ENCODE measurements at regions not wholly inside any gene's neighbourhood (a gene's known extent, or its start where the extent isn't known, plus 50 kb on each side); places are given as distances from the start of the nearest gene placed in this dataset.
"Not testable (repeated sequence)": the region's sequence is repeated elsewhere in the genome, so short reads cannot be mapped to it uniquely, and the experiment has no call there.

- no CpG with 5 or more reads among the region's 1 CpG for WGBS, 2 donors
- H3K9me3 ChIP-seq; intact Hi-C loops (cut with DNase I); H3K27ac ChIP-seq; H3K36me3 ChIP-seq; H3K4me1 ChIP-seq; DNase-seq; H3K4me3 ChIP-seq; H3K27me3 ChIP-seq: not testable (repeated sequence)
Observed at GRCh38 chr21:6363591-6363990, 4157.8 kb upstream of the TPTE start.

GRCh38 chr21:6368824-6369223 is 4152.6 kb upstream of the TPTE start:
- Histone ChIP-seq H3K27ac (peak overlapping the region; percentile 39 to 81 (median 76)), H3K4me3 (peak overlapping the region in 2 of 4 donors; percentile 26 to 50)
- DNase-seq; H3K9me3 ChIP-seq; H3K36me3 ChIP-seq; H3K27me3 ChIP-seq; intact Hi-C loops (cut with DNase I); H3K4me1 ChIP-seq: not testable (repeated sequence)
- WGBS, 2 donors = 11 to 14% methylated on average over 2 to 3 of the region's 7 CpGs

DNA sequence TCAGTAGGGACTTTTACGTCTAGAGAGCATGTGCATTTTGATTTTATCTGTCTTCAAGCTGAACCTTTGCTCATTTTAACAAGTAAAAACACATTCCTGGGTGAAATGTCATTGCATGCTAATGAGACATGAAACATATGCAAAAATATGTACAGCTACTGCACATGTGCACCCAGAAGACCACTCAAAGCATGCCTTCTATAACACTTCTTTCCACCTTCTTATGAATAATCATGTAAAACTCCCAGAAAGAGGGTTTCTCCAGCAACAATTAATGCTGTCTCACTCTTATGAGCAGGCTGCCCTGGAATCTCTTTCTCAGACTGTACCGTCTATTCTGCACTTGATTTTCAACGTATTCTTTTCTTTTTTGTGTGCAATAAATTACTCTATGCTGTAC is 4148.1 kb upstream of the TPTE start:
- DNase-seq; H3K4me1 ChIP-seq; intact Hi-C loops (cut with DNase I): not testable (repeated sequence)

GRCh38 chr21:6374232-6374631 is 4147.2 kb upstream of the TPTE start:
- TF ChIP-seq CTCF (IDR thresholded peaks at IDR 0.05) = peak in 2 of 6 experiments; percentile 14

More for the DNA sequence above, 4148.1 kb upstream of the TPTE start:
- WGBS, 2 donors = no CpG with 5 or more reads among the region's 3 CpGs
- H3K9me3 ChIP-seq, H3K27ac ChIP-seq, H3K36me3 ChIP-seq: not testable (repeated sequence)
- Histone ChIP-seq H3K27me3 (peaks cover 0 to 11% (median 0%) of the 10 kb centered on the region in 4 donors), H3K4me3 (peak overlapping the region in 1 of 4 donors; percentile 40)

DNA sequence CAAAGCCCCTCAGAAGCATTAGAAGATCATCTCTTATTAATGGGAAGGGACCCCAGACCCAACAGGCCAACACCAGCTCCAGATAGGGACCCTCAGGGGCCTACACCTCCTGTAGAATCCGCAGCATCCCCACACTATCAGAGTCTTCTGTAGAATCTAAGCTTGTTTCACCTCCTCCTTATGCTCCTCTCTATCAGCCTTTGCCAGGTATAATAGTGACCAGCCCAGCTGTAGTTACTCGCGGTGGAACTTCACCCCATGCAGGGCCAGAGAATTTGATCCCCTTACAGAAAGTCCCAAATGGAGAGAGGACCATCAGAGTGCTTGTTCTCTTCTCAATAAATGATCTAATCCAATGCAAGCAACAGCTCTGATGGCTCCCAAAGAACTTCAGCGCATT is 4146.5 kb upstream of the TPTE start:
- H3K9me3 ChIP-seq; DNase-seq; intact Hi-C loops (cut with DNase I); H3K4me1 ChIP-seq; H3K36me3 ChIP-seq; H3K4me3 ChIP-seq; H3K27ac ChIP-seq: not testable (repeated sequence)
- 80 to 81% methylated on average over 4 of the region's 4 CpGs for WGBS, 2 donors
- peaks cover 0 to 11% (median 0%) of the 10 kb centered on the region in 4 donors for H3K27me3 ChIP-seq

More at GRCh38 chr21:6374232-6374631, 4147.2 kb upstream of the TPTE start:
- H3K9me3 ChIP-seq; H3K4me1 ChIP-seq; intact Hi-C loops (cut with DNase I); H3K36me3 ChIP-seq; H3K4me3 ChIP-seq; DNase-seq; H3K27ac ChIP-seq: not testable (repeated sequence)
- peaks cover 0 to 11% (median 0%) of the 10 kb centered on the region in 4 donors for H3K27me3 ChIP-seq
- WGBS, 2 donors = 19 to 25% methylated on average over 9 to 12 of the region's 12 CpGs

- H3K4me3 ChIP-seq; H3K4me1 ChIP-seq; DNase-seq; H3K36me3 ChIP-seq; intact Hi-C loops (cut with DNase I); H3K9me3 ChIP-seq; H3K27ac ChIP-seq: not testable (repeated sequence)
- peaks cover 0 to 11% (median 0%) of the 10 kb centered on the region in 4 donors for H3K27me3 ChIP-seq
- 65 to 70% methylated on average over 2 to 4 of the region's 5 CpGs for WGBS, 2 donors
Observed at GRCh38 chr21:6375776-6376175, 4145.6 kb upstream of the TPTE start.

- peaks cover 0 to 11% (median 0%) of the 10 kb centered on the region in 4 donors for H3K27me3 ChIP-seq
- H3K4me1 ChIP-seq; H3K4me3 ChIP-seq; H3K9me3 ChIP-seq; H3K36me3 ChIP-seq; intact Hi-C loops (cut with DNase I); DNase-seq; H3K27ac ChIP-seq: not testable (repeated sequence)
- 66 to 80% methylated on average over 8 to 9 of the region's 9 CpGs for WGBS, 2 donors
Observed at GRCh38 chr21:6376321-6377070, 4144.9 kb upstream of the TPTE start.

Small RNA genes in the stretch of these regions (small RNA-seq; reads per million reads assigned to genes)
- gene RF00019 = 0 reads per million in 4 donors
